ENCODE measurements at regions not wholly inside any gene's neighbourhood (a gene's known extent, or its start where the extent isn't known, plus 50 kb on each side); places are given as distances from the start of the nearest gene placed in this dataset.
"Not testable (repeated sequence)": the region's sequence is repeated elsewhere in the genome, so short reads cannot be mapped to it uniquely, and the experiment has no call there.

GRCh38 chr6:148021165-148021564 lies 321.5 kb upstream of the SASH1 start:
- DNase-seq (ENCODE audit: low spot score) (no peak), ATAC-seq (ENCODE audit: low read depth) (no peak)
- no peaks in the 10 kb centered on the region for H3K36me3 ChIP-seq (ENCODE audit: low read depth)
- H3K27me3 ChIP-seq (ENCODE audit: insufficient read depth, poor library complexity, severe bottlenecking), result no peaks in the 10 kb centered on the region
- H3K27ac ChIP-seq (ENCODE audit: poor library complexity, severe bottlenecking), result no peak overlapping the region
- H3K4me3 ChIP-seq (ENCODE audit: severe bottlenecking), result no peak overlapping the region
- H3K9me3 ChIP-seq (ENCODE audit: severe bottlenecking), result no peaks in the 10 kb centered on the region
- TF ChIP-seq CTCF (IDR thresholded peaks at IDR 0.05; ENCODE audit: poor library complexity, severe bottlenecking), result no peak
- no peaks in the 10 kb centered on the region for H3K4me1 ChIP-seq (ENCODE audit: insufficient read depth, poor library complexity, severe bottlenecking)

GRCh38 chr6:148021699-148022098 lies 320.9 kb upstream of the SASH1 start:
- Histone ChIP-seq H3K4me3 (ENCODE audit: severe bottlenecking) (no peak overlapping the region), H3K4me1 (ENCODE audit: insufficient read depth, poor library complexity, severe bottlenecking) (no peaks in the 10 kb centered on the region), H3K27ac (ENCODE audit: poor library complexity, severe bottlenecking) (no peak overlapping the region), H3K9me3 (ENCODE audit: severe bottlenecking) (no peaks in the 10 kb centered on the region), H3K27me3 (ENCODE audit: insufficient read depth, poor library complexity, severe bottlenecking) (no peaks in the 10 kb centered on the region), H3K36me3 (ENCODE audit: low read depth) (no peaks in the 10 kb centered on the region)
- ATAC-seq (ENCODE audit: low read depth) (no peak), DNase-seq (ENCODE audit: low spot score) (no peak)
- TF ChIP-seq CTCF (IDR thresholded peaks at IDR 0.05; ENCODE audit: poor library complexity, severe bottlenecking), result no peak

- H3K9me3 ChIP-seq (ENCODE audit: severe bottlenecking); H3K27me3 ChIP-seq (ENCODE audit: insufficient read depth, poor library complexity, severe bottlenecking); H3K4me1 ChIP-seq (ENCODE audit: insufficient read depth, poor library complexity, severe bottlenecking); DNase-seq (ENCODE audit: low spot score); H3K36me3 ChIP-seq (ENCODE audit: low read depth); H3K4me3 ChIP-seq (ENCODE audit: severe bottlenecking); ATAC-seq (ENCODE audit: low read depth); H3K27ac ChIP-seq (ENCODE audit: poor library complexity, severe bottlenecking): not testable (repeated sequence)
Measured at GRCh38 chr6:148022279-148022678, 320.4 kb upstream of the SASH1 start.

- H3K4me1 ChIP-seq (ENCODE audit: insufficient read depth, poor library complexity, severe bottlenecking), result no peaks in the 10 kb centered on the region
- ATAC-seq (ENCODE audit: low read depth) (0 out of 3 replicates have a peak, but pooled peaks have one; percentile 29), DNase-seq (ENCODE audit: low spot score) (no peak)
- no peaks in the 10 kb centered on the region for H3K27me3 ChIP-seq (ENCODE audit: insufficient read depth, poor library complexity, severe bottlenecking)
- no peak overlapping the region for H3K27ac ChIP-seq (ENCODE audit: poor library complexity, severe bottlenecking)
- no peak for TF ChIP-seq CTCF (IDR thresholded peaks at IDR 0.05; ENCODE audit: poor library complexity, severe bottlenecking)
- H3K9me3 ChIP-seq (ENCODE audit: severe bottlenecking), result no peaks in the 10 kb centered on the region
- no peaks in the 10 kb centered on the region for H3K36me3 ChIP-seq (ENCODE audit: low read depth)
- H3K4me3 ChIP-seq (ENCODE audit: severe bottlenecking), result no peak overlapping the region
Measured at GRCh38 chr6:148027201-148027600, 315.4 kb upstream of the SASH1 start.

- ATAC-seq (ENCODE audit: low read depth) (no peak), DNase-seq (ENCODE audit: low spot score) (no peak)
- no peak for TF ChIP-seq CTCF (IDR thresholded peaks at IDR 0.05; ENCODE audit: poor library complexity, severe bottlenecking)
Measured at GRCh38 chr6:148035806-148036390, 306.7 kb upstream of the SASH1 start.

More at GRCh38 chr6:148035806-148036390, 306.7 kb upstream of the SASH1 start:
- Histone ChIP-seq H3K4me3 (ENCODE audit: severe bottlenecking) (no peak overlapping the region), H3K4me1 (ENCODE audit: insufficient read depth, poor library complexity, severe bottlenecking) (no peaks in the 10 kb centered on the region), H3K27me3 (ENCODE audit: insufficient read depth, poor library complexity, severe bottlenecking) (no peaks in the 10 kb centered on the region), H3K9me3 (ENCODE audit: severe bottlenecking) (no peaks in the 10 kb centered on the region), H3K27ac (ENCODE audit: poor library complexity, severe bottlenecking) (no peak overlapping the region), H3K36me3 (ENCODE audit: low read depth) (no peaks in the 10 kb centered on the region)

Data from RWPE2 (cell line).